ENCODE measurements at regions not wholly inside any gene's neighbourhood (a gene's known extent, or its start where the extent isn't known, plus 50 kb on each side); places are given as distances from the start of the nearest gene placed in this dataset.

DNA sequence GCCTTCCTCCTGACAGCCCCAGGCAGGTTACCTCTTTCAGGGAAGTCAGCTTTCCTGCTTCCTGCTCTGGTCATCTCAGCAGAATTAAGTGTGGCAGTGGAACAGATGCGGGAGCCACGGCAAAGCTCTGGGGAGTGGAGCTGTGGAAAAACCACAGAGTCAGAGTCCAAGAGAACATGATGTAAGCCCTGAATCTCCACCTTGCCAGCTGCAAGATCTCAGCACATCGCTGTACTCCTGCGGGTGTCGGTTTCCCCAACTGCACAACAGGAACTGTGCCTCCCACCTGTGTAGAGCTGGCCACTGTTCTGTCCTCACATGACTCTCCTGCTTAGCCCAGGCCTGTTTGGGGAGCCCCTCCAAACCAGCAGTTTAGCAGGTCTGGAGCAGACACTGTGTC lies 123.7 kb downstream of the MATN1 start:
- TF ChIP-seq, protein P1, sequence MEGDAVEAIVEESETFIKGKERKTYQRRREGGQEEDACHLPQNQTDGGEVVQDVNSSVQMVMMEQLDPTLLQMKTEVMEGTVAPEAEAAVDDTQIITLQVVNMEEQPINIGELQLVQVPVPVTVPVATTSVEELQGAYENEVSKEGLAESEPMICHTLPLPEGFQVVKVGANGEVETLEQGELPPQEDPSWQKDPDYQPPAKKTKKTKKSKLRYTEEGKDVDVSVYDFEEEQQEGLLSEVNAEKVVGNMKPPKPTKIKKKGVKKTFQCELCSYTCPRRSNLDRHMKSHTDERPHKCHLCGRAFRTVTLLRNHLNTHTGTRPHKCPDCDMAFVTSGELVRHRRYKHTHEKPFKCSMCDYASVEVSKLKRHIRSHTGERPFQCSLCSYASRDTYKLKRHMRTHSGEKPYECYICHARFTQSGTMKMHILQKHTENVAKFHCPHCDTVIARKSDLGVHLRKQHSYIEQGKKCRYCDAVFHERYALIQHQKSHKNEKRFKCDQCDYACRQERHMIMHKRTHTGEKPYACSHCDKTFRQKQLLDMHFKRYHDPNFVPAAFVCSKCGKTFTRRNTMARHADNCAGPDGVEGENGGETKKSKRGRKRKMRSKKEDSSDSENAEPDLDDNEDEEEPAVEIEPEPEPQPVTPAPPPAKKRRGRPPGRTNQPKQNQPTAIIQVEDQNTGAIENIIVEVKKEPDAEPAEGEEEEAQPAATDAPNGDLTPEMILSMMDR (conservative IDR thresholded peaks at IDR 0.05; ENCODE audit: low read length) = no peak
- no peak for TF ChIP-seq EZH2phosphoT487 (IDR thresholded peaks at IDR 0.05; ENCODE audit: borderline replicate concordance)
